Karpas-422 (cell line): ENCODE measurements at regions not wholly inside any gene's neighbourhood (a gene's known extent, or its start where the extent isn't known, plus 50 kb on each side); places are given as distances from the start of the nearest gene placed in this dataset.
A peak's percentile ranks its signal among the peaks of the same experiment; 100 is the strongest.

ENCODE experiments used
- DNase-seq: peaks from one replicate; pipeline ENCODE4 v3.0.0-alpha.2; 2015
- H2AFZ ChIP-seq: fragments of 200-600 bp; sonication (generic); 2 replicates; pipeline ENCODE4 v1.6.1; 2014; ENCODE audit warnings: antibody characterized with exemption, low read length, mixed read lengths
- H3K27ac ChIP-seq: fragments of 200-600 bp; sonication (generic); 2 replicates; pipeline ENCODE4 v1.5.1; 2014; ENCODE audit warnings: mild to moderate bottlenecking, low read length, moderate library complexity
- H3K27me3 ChIP-seq: fragments of 200-600 bp; sonication (generic); 2 replicates; pipeline ENCODE4 v1.6.1; 2014; ENCODE audit warnings: low read length, mixed read lengths
- H3K36me3 ChIP-seq: fragments of 200-600 bp; sonication (generic); 2 replicates; pipeline ENCODE4 v1.6.1; 2014; ENCODE audit warnings: low read length, mixed read lengths; ENCODE audit not compliant: insufficient read depth
- H3K4me1 ChIP-seq: fragments of 200-600 bp; sonication (generic); 2 replicates; pipeline ENCODE4 v1.6.1; 2014; ENCODE audit warnings: mild to moderate bottlenecking, low read length, mixed read lengths
- H3K4me2 ChIP-seq: fragments of 200-600 bp; sonication (generic); 2 replicates; pipeline ENCODE4 v1.6.1; 2014; ENCODE audit warnings: low read length, low read depth, mild to moderate bottlenecking; ENCODE audit not compliant: poor library complexity, severe bottlenecking
- H3K4me3 ChIP-seq: fragments of 200-600 bp; sonication (generic); 2 replicates; pipeline ENCODE4 v1.5.1; 2014; ENCODE audit warnings: mild to moderate bottlenecking, antibody characterized with exemption, low read length, mixed read lengths
- H3K79me2 ChIP-seq: fragments of 200-600 bp; sonication (generic); 2 replicates; pipeline ENCODE4 v1.6.1; 2014; ENCODE audit warnings: mild to moderate bottlenecking, low read length, mixed read lengths
- H3K9ac ChIP-seq: fragments of 200-600 bp; sonication (generic); 2 replicates; pipeline ENCODE4 v1.6.0; 2014; ENCODE audit warnings: low read length
- H3K9me2 ChIP-seq: fragments of 200-600 bp; sonication (generic), shearing (Covaris generic); replicated peaks from 2 replicates; pipeline ENCODE4 v1.6.0; 2014; ENCODE audit warnings: mild to moderate bottlenecking, low read length, moderate library complexity; ENCODE audit not compliant: insufficient read depth
- H3K9me3 ChIP-seq: fragments of 300-700, 200-600 bp; sonication (generic); 2 replicates; pipeline ENCODE4 v1.6.1; 2014; ENCODE audit warnings: low read length, mixed read lengths
- H4K20me1 ChIP-seq: fragments of 200-600 bp; sonication (generic); 2 replicates; pipeline ENCODE4 v1.6.1; 2014; ENCODE audit warnings: mild to moderate bottlenecking, antibody characterized with exemption, low read length, low read depth; ENCODE audit not compliant: insufficient read depth

DNA sequence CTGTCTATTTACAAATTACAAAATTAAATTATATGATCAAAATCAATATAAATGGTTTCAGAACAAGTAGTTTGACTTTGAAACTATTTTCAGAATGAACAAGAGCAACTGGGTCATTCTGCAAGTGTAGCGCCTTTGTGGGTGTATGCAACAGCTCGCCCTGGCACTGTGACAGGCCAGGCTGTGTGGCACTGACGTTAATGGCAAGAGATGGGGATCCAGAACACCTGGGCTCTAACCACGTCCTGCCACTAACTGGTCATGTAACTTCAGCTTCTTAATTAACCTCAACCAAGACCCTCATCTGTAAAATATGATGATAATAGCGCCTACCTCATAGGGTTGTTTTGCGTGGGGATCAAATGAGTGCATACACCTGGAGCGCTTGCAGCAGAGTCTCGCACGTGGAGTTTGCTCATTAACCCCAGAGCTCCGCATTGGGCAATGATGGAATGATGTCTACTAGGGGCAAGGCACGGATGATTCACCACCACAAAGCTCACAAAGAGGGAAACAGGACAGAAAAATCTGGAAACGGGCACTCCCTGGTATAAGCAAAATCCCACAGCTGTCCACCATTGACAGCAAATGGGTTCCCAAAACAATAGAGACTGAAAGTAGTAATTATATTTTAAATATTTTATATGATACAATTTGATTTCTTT lies 639.4 kb downstream of the SEMA5A start:
- Histone ChIP-seq H3K79me2 (no peaks in the 10 kb centered on the region), H3K9me3 (peaks cover 6% of the 10 kb centered on the region), H4K20me1 (no peaks in the 10 kb centered on the region), H3K36me3 (no peaks in the 10 kb centered on the region), H3K4me1 (no peaks in the 10 kb centered on the region), H3K4me2 (no peak overlapping the region), H3K9me2 (no peaks in the 10 kb centered on the region), H3K9ac (no peak overlapping the region), H3K4me3 (no peak overlapping the region), H3K27ac (no peak overlapping the region), H2AFZ (no peak overlapping the region), H3K27me3 (no peaks in the 10 kb centered on the region)
- DNase-seq: no peak

DNA sequence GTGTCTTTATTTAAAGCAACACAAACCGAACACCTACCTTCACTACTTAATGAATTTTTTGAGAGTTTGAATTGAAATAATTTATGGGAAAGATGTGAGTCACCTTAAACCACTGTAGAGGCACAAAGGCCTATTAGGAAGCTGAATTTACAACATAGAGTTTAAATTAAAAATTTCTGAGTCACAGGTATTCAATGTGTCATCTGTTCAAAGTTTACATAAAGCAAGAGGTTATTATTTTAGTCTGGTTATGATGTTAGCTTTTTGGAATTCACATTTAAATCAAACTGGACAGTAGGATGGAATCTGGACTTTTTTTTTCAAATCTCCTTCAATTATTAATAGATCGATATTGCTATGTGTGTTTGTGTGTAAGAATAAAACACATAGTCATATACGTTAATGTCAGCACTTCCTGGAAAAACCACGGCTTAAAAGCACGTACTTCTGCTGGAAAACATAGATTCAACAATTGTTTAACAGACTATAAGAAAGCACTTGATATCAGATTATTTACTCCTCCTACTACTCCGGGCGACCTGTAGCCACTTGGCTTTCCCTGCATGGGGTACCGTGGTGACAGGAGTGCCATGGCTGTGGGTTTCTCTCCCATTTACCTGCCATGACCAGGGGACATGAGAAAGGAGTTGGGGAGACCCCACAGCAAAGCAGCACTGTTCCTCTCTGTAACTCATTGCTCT lies 638.6 kb downstream of the SEMA5A start:
- H3K4me2 ChIP-seq: no peak overlapping the region
- no peaks in the 10 kb centered on the region for H4K20me1 ChIP-seq
- no peak overlapping the region for H3K9ac ChIP-seq
- H3K79me2 ChIP-seq: no peaks in the 10 kb centered on the region
- no peaks in the 10 kb centered on the region for H3K36me3 ChIP-seq
- H2AFZ ChIP-seq: no peak overlapping the region
- no peak overlapping the region for H3K4me3 ChIP-seq
- no peaks in the 10 kb centered on the region for H3K9me2 ChIP-seq
- no peaks in the 10 kb centered on the region for H3K27me3 ChIP-seq
- no peak overlapping the region for H3K27ac ChIP-seq
- H3K4me1 ChIP-seq: no peaks in the 10 kb centered on the region
- no peak for DNase-seq
- H3K9me3 ChIP-seq: peaks cover 6% of the 10 kb centered on the region; the same call in 1 of the 2 replicates

DNA sequence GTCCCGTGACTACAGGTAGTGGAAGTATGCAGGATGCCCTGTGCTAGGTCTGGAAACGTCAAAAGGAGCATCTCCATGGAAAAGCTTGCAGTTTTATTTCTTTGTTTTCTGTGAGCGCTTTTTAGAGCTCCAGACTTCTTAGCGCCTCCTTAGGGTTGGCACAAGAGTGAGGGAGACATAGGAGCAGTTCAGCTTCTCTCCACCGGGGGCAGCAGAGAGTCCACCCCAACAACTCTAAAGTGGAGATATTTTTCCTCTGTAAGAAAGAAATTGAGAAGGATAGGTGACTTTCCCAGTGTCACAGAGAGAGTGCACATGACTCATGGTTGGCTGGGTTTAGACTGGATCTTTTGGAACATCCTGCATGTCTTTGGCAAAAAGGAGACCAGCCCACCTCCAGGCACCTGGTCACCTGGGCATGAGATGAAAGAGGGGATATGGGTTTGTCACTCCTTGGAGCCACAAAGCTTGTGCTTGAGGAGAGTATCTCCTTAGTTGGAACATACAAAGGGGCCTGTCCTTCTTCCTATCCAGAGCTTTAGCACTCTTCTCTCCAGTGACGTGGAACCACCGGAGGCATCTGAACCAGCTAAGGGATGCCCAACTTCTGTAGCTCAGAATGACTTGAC lies 637.7 kb downstream of the SEMA5A start:
- Histone ChIP-seq H3K9me2 (no peaks in the 10 kb centered on the region), H3K79me2 (no peaks in the 10 kb centered on the region), H4K20me1 (no peaks in the 10 kb centered on the region), H3K4me3 (no peak overlapping the region), H3K9ac (no peak overlapping the region), H3K27ac (no peak overlapping the region), H3K4me1 (no peaks in the 10 kb centered on the region), H2AFZ (no peak overlapping the region), H3K36me3 (no peaks in the 10 kb centered on the region), H3K9me3 (peaks cover 6% of the 10 kb centered on the region; the same call in 1 of the 2 replicates), H3K27me3 (no peaks in the 10 kb centered on the region), H3K4me2 (no peak overlapping the region)
- DNase-seq: peak; percentile 73

DNA sequence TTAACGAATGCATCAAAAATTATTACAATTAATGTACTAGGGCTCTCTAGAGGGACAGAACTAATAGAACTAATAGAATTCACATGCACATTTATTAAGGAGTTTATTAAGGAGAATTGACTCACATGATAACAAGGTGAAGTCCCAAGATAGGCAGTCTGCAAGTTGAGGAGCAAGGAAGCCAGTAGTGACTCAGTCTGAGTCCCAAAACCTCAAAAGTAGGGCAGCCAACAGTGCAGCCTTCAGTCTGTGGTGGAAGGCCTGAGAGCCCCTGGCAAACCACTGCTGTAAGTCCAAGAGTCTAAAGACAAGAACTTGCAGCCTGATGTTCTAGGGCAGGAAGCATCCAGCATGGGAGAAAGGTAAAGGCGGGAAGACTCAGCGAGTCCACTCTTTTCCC lies 633.8 kb downstream of the SEMA5A start:
- Histone ChIP-seq H2AFZ (no peak overlapping the region), H3K9me2 (no peaks in the 10 kb centered on the region), H4K20me1 (no peaks in the 10 kb centered on the region), H3K36me3 (no peaks in the 10 kb centered on the region), H3K4me1 (no peaks in the 10 kb centered on the region), H3K27me3 (no peaks in the 10 kb centered on the region), H3K9me3 (peaks cover 17% of the 10 kb centered on the region), H3K4me2 (no peak overlapping the region), H3K27ac (no peak overlapping the region), H3K4me3 (no peak overlapping the region), H3K79me2 (no peaks in the 10 kb centered on the region), H3K9ac (no peak overlapping the region)
- DNase-seq: no peak

DNA sequence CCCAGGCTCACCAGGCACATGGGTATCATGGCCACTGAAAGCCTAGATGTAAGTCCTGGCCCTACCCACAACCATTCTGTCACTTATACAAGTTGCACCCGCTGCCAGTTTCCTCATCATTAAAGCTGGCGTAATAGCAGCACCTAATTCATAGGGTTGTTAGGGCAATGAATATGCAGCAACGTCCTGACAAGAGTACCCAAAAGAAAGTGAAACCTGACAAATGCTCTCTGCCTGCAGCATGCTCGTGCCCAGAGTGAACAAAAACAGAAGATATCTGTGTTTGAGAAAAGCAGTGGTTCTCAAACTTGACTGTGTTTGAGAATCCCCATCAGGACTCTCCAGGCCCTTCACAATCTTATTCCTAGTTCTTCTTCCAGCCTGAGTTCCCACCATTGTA lies 632.4 kb downstream of the SEMA5A start:
- no peaks in the 10 kb centered on the region for H3K27me3 ChIP-seq
- peaks cover 18% of the 10 kb centered on the region for H3K9me3 ChIP-seq
- no peaks in the 10 kb centered on the region for H3K79me2 ChIP-seq
- H3K4me3 ChIP-seq: no peak overlapping the region
- DNase-seq: no peak
- no peak overlapping the region for H2AFZ ChIP-seq
- H4K20me1 ChIP-seq: no peaks in the 10 kb centered on the region
- no peak overlapping the region for H3K27ac ChIP-seq
- no peak overlapping the region for H3K9ac ChIP-seq
- H3K4me2 ChIP-seq: no peak overlapping the region
- H3K36me3 ChIP-seq: no peaks in the 10 kb centered on the region
- no peaks in the 10 kb centered on the region for H3K9me2 ChIP-seq
- no peaks in the 10 kb centered on the region for H3K4me1 ChIP-seq

DNA sequence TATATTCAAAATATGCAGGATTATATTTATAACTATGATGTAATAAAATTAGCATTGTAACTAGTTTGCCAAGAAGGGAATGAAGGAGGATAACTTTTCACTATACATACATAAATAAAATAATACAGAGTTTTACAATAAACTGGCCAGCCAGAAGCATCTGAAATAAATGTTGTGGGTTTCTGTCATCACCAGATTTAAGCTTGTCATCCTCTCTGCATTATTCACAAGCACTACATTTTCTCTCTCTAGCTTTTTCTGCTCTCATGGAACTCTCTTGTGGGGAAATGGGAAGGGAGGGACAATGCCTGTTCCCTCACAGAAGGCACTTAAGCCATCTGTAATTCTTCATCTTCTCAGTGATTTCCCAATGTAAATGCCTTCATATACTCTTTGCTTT lies 626.8 kb downstream of the SEMA5A start:
- Histone ChIP-seq H3K27me3 (no peaks in the 10 kb centered on the region), H3K27ac (no peak overlapping the region), H4K20me1 (no peaks in the 10 kb centered on the region), H3K9ac (no peak overlapping the region), H3K4me3 (no peak overlapping the region), H3K36me3 (no peaks in the 10 kb centered on the region), H2AFZ (no peak overlapping the region), H3K79me2 (no peaks in the 10 kb centered on the region), H3K9me3 (peaks cover 17% of the 10 kb centered on the region), H3K4me1 (no peaks in the 10 kb centered on the region), H3K9me2 (no peaks in the 10 kb centered on the region), H3K4me2 (no peak overlapping the region)
- DNase-seq: no peak

DNA sequence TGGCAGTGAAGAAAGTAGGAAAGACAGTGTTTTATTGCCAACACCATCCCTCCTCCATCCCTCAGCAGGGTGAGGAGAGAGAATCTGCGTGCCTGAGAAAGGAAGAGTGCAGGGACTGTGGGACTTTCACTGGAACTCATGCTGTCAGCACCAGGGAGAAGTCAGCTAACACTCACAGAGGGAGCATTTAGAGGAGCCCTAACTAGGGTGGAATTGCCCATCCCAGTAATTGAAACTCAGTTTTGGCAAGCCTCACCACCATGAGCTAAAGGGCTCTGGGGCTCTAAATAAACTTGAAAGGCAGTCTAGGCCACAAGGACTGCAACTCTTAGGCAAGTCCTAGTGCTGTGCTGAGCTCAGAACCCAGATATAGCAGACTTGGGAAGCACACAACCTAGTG lies 622.3 kb downstream of the SEMA5A start:
- Histone ChIP-seq H3K27ac (no peak overlapping the region), H3K36me3 (no peaks in the 10 kb centered on the region), H3K4me2 (no peak overlapping the region), H2AFZ (no peak overlapping the region), H4K20me1 (no peaks in the 10 kb centered on the region), H3K9me2 (no peaks in the 10 kb centered on the region), H3K9me3 (peaks cover 20% of the 10 kb centered on the region), H3K9ac (no peak overlapping the region), H3K4me3 (no peak overlapping the region), H3K27me3 (no peaks in the 10 kb centered on the region), H3K79me2 (no peaks in the 10 kb centered on the region), H3K4me1 (no peaks in the 10 kb centered on the region)
- no peak for DNase-seq

DNA sequence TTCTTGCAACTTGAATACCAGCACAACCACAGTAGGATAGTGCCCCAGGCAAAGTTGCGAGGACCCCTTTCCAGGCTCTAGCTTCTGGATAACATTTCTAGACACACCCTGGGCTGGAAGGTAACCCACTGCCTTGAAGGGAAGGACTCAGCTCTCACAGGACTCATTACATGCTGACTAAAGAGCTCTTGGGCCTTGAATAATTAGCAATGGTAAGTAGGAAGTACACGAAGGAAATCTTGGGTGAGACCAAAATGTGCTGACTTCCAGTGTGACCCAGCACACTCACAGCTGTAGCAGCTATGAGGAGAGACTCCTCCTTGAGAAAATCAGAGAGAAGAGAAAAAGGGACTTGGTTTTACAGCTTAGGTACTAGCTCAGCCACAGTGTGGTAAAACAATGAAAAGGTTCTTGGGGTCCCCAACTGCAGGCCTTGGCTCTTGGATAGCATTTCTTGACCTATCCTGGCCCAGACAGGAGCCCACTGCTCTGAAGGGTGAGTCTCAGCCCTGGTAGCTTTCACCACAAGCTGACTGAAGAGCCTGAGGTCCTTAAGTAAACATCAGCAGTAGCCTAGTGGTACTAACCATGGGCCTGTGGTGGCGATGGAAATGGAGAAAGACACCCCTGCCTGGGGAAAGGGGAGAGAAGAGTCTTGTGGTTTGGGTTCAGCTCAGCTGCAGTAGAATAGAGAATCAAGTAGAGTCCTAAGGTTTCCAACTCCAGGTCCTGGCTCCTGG lies 621.7 kb downstream of the SEMA5A start:
- H3K4me3 ChIP-seq: no peak overlapping the region
- H3K79me2 ChIP-seq: no peaks in the 10 kb centered on the region
- H3K4me1 ChIP-seq: no peaks in the 10 kb centered on the region
- no peaks in the 10 kb centered on the region for H3K36me3 ChIP-seq
- H2AFZ ChIP-seq: no peak overlapping the region
- H4K20me1 ChIP-seq: no peaks in the 10 kb centered on the region
- DNase-seq: no peak
- H3K9me3 ChIP-seq: peaks cover 24% of the 10 kb centered on the region
- H3K4me2 ChIP-seq: no peak overlapping the region
- H3K27me3 ChIP-seq: no peaks in the 10 kb centered on the region
- no peak overlapping the region for H3K27ac ChIP-seq
- H3K9me2 ChIP-seq: no peaks in the 10 kb centered on the region
- H3K9ac ChIP-seq: no peak overlapping the region
